ENCODE measurements at regions not wholly inside any gene's neighbourhood (a gene's known extent, or its start where the extent isn't known, plus 50 kb on each side); places are given as distances from the start of the nearest gene placed in this dataset.
"Not testable (repeated sequence)": the region's sequence is repeated elsewhere in the genome, so short reads cannot be mapped to it uniquely, and the experiment has no call there.

- DNase-seq (ENCODE audit: low spot score), result no peak
Observed at GRCh38 chr15:92825985-92826384, 74.1 kb upstream of the CHD2 start.

GRCh38 chr15:92827991-92828390 lies 72.1 kb upstream of the CHD2 start:
- DNase-seq (ENCODE audit: low spot score), result not testable (repeated sequence)

GRCh38 chr15:92829875-92830274 lies 70.2 kb upstream of the CHD2 start:
- no peak for DNase-seq (ENCODE audit: low spot score)

- no peak for DNase-seq (ENCODE audit: low spot score)
Observed at GRCh38 chr15:92831336-92831654, 68.8 kb upstream of the CHD2 start.

GRCh38 chr15:92831655-92832328 lies 68.3 kb upstream of the CHD2 start:
- peak; percentile 89 for DNase-seq (ENCODE audit: low spot score)

GRCh38 chr15:92833106-92833433 lies 67.1 kb upstream of the CHD2 start:
- DNase-seq (ENCODE audit: low spot score), result no peak

GRCh38 chr15:92833493-92834271 lies 66.4 kb upstream of the CHD2 start:
- DNase-seq (ENCODE audit: low spot score), result no peak

- DNase-seq (ENCODE audit: low spot score), result no peak
Observed at GRCh38 chr15:92839696-92840095, 60.4 kb upstream of the CHD2 start.

- no peak for DNase-seq (ENCODE audit: low spot score)
Observed at GRCh38 chr15:92840149-92840548, 60.0 kb upstream of the CHD2 start.

- no peak for DNase-seq (ENCODE audit: low spot score)
Observed at GRCh38 chr15:92843326-92843725, 56.8 kb upstream of the CHD2 start.

GRCh38 chr15:92843814-92844213 lies 56.3 kb upstream of the CHD2 start:
- no peak for DNase-seq (ENCODE audit: low spot score)

GRCh38 chr15:92845126-92845508 lies 55.0 kb upstream of the CHD2 start:
- DNase-seq (ENCODE audit: low spot score), result peak; percentile 35

- DNase-seq (ENCODE audit: low spot score), result peak; percentile 33
Observed at GRCh38 chr15:92846741-92847140, 53.4 kb upstream of the CHD2 start.

GRCh38 chr15:92847841-92848240 lies 52.3 kb upstream of the CHD2 start:
- no peak for DNase-seq (ENCODE audit: low spot score)

GRCh38 chr15:92848464-92848851 lies 51.7 kb upstream of the CHD2 start:
- no peak for DNase-seq (ENCODE audit: low spot score)

GRCh38 chr15:92848852-92849598 lies 51.1 kb upstream of the CHD2 start:
- peak; percentile 58 for DNase-seq (ENCODE audit: low spot score)

GRCh38 chr15:92850218-92850617 lies 49.9 kb upstream of the CHD2 start:
- not testable (repeated sequence) for DNase-seq (ENCODE audit: low spot score)

All from GM03348 (cell line).